ENCODE measurements at regions not wholly inside any gene's neighbourhood (a gene's known extent, or its start where the extent isn't known, plus 50 kb on each side); places are given as distances from the start of the nearest gene placed in this dataset.
"Not testable (repeated sequence)": the region's sequence is repeated elsewhere in the genome, so short reads cannot be mapped to it uniquely, and the experiment has no call there.

GRCh38 chr5:122673343-122673742 is 101.5 kb upstream of the SNX2 start:
- ATAC-seq: no peak

- no peak for ATAC-seq
Measured at GRCh38 chr5:122674385-122674784, 100.5 kb upstream of the SNX2 start.

- no peak for ATAC-seq
Measured at GRCh38 chr5:122680623-122681350, 94.1 kb upstream of the SNX2 start.

- ATAC-seq: no peak
Measured at GRCh38 chr5:122683631-122684030, 91.2 kb upstream of the SNX2 start.

GRCh38 chr5:122690266-122690665 is 84.6 kb upstream of the SNX2 start:
- ATAC-seq: no peak

GRCh38 chr5:122691931-122692330 is 82.9 kb upstream of the SNX2 start:
- ATAC-seq: no peak

GRCh38 chr5:122693963-122694362 is 80.9 kb upstream of the SNX2 start:
- no peak for ATAC-seq

- no peak for ATAC-seq
Measured at GRCh38 chr5:122694884-122695283, 80.0 kb upstream of the SNX2 start.

GRCh38 chr5:122696735-122697134 is 78.1 kb upstream of the SNX2 start:
- not testable (repeated sequence) for ATAC-seq

GRCh38 chr5:122697191-122697590 is 77.7 kb upstream of the SNX2 start:
- no peak for ATAC-seq

GRCh38 chr5:122699201-122699600 is 75.7 kb upstream of the SNX2 start:
- no peak for ATAC-seq

- ATAC-seq: peak; percentile 46
Measured at GRCh38 chr5:122701640-122702523, 73.0 kb upstream of the SNX2 start.

- ATAC-seq: peak; percentile 49
Measured at GRCh38 chr5:122702524-122702875, 72.4 kb upstream of the SNX2 start.

GRCh38 chr5:122703203-122703602 is 71.7 kb upstream of the SNX2 start:
- ATAC-seq: no peak

GRCh38 chr5:122704247-122705036 is 70.4 kb upstream of the SNX2 start:
- peak; percentile 63 for ATAC-seq

GRCh38 chr5:122705851-122706250 is 69.0 kb upstream of the SNX2 start:
- ATAC-seq: no peak

- ATAC-seq: no peak
Measured at GRCh38 chr5:122707796-122708195, 67.1 kb upstream of the SNX2 start.

GRCh38 chr5:122713041-122713440 is 61.8 kb upstream of the SNX2 start:
- ATAC-seq: no peak

GRCh38 chr5:122715095-122715494 is 59.8 kb upstream of the SNX2 start:
- ATAC-seq: no peak

GRCh38 chr5:122718611-122719010 is 56.3 kb upstream of the SNX2 start:
- no peak for ATAC-seq

- no peak for ATAC-seq
Measured at GRCh38 chr5:122719991-122720746, 54.7 kb upstream of the SNX2 start.

- ATAC-seq: no peak
Measured at GRCh38 chr5:122721127-122721526, 53.8 kb upstream of the SNX2 start.

All from esophagus mucosa (tissue), 1 donor.